Ovary (tissue), 3 donors: ENCODE measurements at regions not wholly inside any gene's neighbourhood (a gene's known extent, or its start where the extent isn't known, plus 50 kb on each side); places are given as distances from the start of the nearest gene placed in this dataset.
"Not testable (repeated sequence)": the region's sequence is repeated elsewhere in the genome, so short reads cannot be mapped to it uniquely, and the experiment has no call there.

Experiments used
- EP300 ChIP-seq: sonication (generic); formaldehyde crosslinking; IDR thresholded peaks from one replicate; pipeline ENCODE4 v1.6.1; 2017; ENCODE audit warnings: antibody characterized with exemption
- POLR2A ChIP-seq: fragments of 450-650 bp; IDR thresholded peaks from one replicate; pipeline ENCODE4 v1.6.1; 2017; ENCODE audit warnings: antibody characterized with exemption, mild to moderate bottlenecking, moderate library complexity
- TF ChIP-seq, protein P1 (sequence below), 3 donors: fragments of 450-650 bp in 2 of 3; fragments of 200-600 bp in 1 of 3; IDR thresholded peaks; one replicate each; pipeline versions ENCODE4 v1.5.1 to v1.8.0; 2016 to 2022; ENCODE audit warnings: antibody characterized with exemption in 3 of 3, mild to moderate bottlenecking in 1 of 3
- donor health status: DM: no; HTN: no; CAD: no.

- TF ChIP-seq, protein P1, sequence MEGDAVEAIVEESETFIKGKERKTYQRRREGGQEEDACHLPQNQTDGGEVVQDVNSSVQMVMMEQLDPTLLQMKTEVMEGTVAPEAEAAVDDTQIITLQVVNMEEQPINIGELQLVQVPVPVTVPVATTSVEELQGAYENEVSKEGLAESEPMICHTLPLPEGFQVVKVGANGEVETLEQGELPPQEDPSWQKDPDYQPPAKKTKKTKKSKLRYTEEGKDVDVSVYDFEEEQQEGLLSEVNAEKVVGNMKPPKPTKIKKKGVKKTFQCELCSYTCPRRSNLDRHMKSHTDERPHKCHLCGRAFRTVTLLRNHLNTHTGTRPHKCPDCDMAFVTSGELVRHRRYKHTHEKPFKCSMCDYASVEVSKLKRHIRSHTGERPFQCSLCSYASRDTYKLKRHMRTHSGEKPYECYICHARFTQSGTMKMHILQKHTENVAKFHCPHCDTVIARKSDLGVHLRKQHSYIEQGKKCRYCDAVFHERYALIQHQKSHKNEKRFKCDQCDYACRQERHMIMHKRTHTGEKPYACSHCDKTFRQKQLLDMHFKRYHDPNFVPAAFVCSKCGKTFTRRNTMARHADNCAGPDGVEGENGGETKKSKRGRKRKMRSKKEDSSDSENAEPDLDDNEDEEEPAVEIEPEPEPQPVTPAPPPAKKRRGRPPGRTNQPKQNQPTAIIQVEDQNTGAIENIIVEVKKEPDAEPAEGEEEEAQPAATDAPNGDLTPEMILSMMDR (IDR thresholded peaks at IDR 0.05) = not testable (repeated sequence)
- TF ChIP-seq POLR2A, EP300: not testable (repeated sequence)
These were observed 874.3 kb downstream of the KCNA4 start for GRCh38 chr11:29142573-29142972.
